ENCODE measurements at regions not wholly inside any gene's neighbourhood (a gene's known extent, or its start where the extent isn't known, plus 50 kb on each side); places are given as distances from the start of the nearest gene placed in this dataset.

GRCh38 chr9:110086537-110086936, 121.4 kb downstream of the C9orf152 start:
- TF ChIP-seq BHLHE40 (IDR thresholded peaks at IDR 0.05; ENCODE audit: borderline replicate concordance) (no peak), ELF4 (IDR thresholded peaks at IDR 0.05) (no peak), TARDBP (IDR thresholded peaks at IDR 0.05) (no peak), CTBP1 (IDR thresholded peaks at IDR 0.05; ENCODE audit: borderline replicate concordance) (no peak), FOXA1 (IDR thresholded peaks at IDR 0.05) (no peak), L3MBTL2 (conservative IDR thresholded peaks at IDR 0.05) (no peak), FOXK2 (IDR thresholded peaks at IDR 0.05) (no peak), ARNT (IDR thresholded peaks at IDR 0.05) (no peak), SUZ12 (IDR thresholded peaks at IDR 0.05) (no peak), ZNF384 (IDR thresholded peaks at IDR 0.05) (no peak)
